ENCODE measurements at regions not wholly inside any gene's neighbourhood (a gene's known extent, or its start where the extent isn't known, plus 50 kb on each side); places are given as distances from the start of the nearest gene placed in this dataset.

DNA sequence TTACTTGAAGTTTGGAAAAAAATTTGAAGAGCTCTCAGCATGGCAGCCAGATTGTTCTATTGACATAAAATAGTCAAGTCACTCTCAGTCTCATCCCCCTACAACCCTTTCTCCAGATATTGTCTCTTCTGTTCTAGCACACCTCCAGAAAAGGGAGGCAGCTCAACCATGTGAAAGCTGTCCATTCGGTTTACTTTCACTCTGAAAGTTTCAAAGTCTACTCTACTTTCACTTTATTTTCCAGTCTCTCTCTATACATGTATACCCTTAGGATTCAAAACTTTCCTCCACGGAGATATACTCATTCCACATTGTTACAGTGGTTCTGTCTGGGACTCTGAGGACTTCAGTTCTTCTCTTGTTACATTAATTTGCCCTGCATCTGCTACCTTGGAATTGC, 111.0 kb upstream of the STAC start:
- TF ChIP-seq, protein P1, sequence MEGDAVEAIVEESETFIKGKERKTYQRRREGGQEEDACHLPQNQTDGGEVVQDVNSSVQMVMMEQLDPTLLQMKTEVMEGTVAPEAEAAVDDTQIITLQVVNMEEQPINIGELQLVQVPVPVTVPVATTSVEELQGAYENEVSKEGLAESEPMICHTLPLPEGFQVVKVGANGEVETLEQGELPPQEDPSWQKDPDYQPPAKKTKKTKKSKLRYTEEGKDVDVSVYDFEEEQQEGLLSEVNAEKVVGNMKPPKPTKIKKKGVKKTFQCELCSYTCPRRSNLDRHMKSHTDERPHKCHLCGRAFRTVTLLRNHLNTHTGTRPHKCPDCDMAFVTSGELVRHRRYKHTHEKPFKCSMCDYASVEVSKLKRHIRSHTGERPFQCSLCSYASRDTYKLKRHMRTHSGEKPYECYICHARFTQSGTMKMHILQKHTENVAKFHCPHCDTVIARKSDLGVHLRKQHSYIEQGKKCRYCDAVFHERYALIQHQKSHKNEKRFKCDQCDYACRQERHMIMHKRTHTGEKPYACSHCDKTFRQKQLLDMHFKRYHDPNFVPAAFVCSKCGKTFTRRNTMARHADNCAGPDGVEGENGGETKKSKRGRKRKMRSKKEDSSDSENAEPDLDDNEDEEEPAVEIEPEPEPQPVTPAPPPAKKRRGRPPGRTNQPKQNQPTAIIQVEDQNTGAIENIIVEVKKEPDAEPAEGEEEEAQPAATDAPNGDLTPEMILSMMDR (conservative IDR thresholded peaks at IDR 0.05; ENCODE audit: low read depth, low read length) = no peak
- DNase-seq (ENCODE audit: low read depth) = no peak
- no peak overlapping the region for H3K4me3 ChIP-seq (ENCODE audit: low read depth, low read length)

DNA sequence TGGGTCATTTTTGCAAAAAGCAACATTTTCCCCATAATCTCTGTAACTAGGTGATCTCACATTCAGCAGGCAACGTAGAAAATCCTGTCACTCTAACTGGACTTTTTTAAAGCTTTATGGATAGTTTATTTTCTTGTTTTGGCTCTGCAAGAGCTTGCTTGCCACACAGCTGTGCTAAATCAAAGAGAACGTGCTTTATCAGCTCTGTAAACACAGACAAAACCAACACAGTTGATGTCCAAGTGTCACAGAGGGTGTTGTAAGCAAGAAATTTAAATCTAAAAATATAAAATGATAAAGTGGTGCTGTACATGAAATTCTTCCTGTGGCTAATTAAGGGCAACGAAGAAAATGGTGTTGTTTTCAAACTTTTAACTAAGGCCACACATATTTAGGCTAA, 97.5 kb upstream of the STAC start:
- TF ChIP-seq, protein P1 (conservative IDR thresholded peaks at IDR 0.05; ENCODE audit: low read depth, low read length) = no peak
- DNase-seq (ENCODE audit: low read depth) = no peak
- H3K4me3 ChIP-seq (ENCODE audit: low read depth, low read length) = no peak overlapping the region

GRCh38 chr3:36295296-36295695, 85.0 kb upstream of the STAC start:
- no peak overlapping the region for H3K4me3 ChIP-seq (ENCODE audit: low read depth, low read length)
- no peak for DNase-seq (ENCODE audit: low read depth)
- TF ChIP-seq, protein P1 (conservative IDR thresholded peaks at IDR 0.05; ENCODE audit: low read depth, low read length) = no peak

GRCh38 chr3:36297195-36297594, 83.1 kb upstream of the STAC start:
- DNase-seq (ENCODE audit: low read depth) = no peak
- TF ChIP-seq, protein P1 (conservative IDR thresholded peaks at IDR 0.05; ENCODE audit: low read depth, low read length) = no peak
- no peak overlapping the region for H3K4me3 ChIP-seq (ENCODE audit: low read depth, low read length)

GRCh38 chr3:36298188-36298587, 82.1 kb upstream of the STAC start:
- TF ChIP-seq, protein P1 (conservative IDR thresholded peaks at IDR 0.05; ENCODE audit: low read depth, low read length) = no peak
- H3K4me3 ChIP-seq (ENCODE audit: low read depth, low read length) = no peak overlapping the region
- no peak for DNase-seq (ENCODE audit: low read depth)

DNA sequence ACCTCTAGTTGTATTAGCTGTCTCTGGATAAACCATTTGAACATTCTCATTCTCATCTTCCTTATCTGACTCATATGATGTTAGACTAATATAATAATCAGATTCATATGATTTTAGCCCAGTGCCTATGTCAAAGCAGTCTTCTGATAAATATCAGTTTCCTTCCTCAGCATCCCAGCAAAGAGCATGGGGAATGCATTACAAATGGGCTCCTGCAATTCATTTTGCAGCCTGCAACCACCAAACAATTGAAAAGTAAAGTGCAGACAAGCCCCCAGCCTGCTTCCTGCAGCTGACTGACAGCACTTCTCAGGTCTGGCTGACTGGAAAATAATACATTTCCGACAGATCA, 78.2 kb upstream of the STAC start:
- DNase-seq (ENCODE audit: low read depth) = no peak
- H3K4me3 ChIP-seq (ENCODE audit: low read depth, low read length) = no peak overlapping the region
- TF ChIP-seq, protein P1 (conservative IDR thresholded peaks at IDR 0.05; ENCODE audit: low read depth, low read length) = no peak

DNA sequence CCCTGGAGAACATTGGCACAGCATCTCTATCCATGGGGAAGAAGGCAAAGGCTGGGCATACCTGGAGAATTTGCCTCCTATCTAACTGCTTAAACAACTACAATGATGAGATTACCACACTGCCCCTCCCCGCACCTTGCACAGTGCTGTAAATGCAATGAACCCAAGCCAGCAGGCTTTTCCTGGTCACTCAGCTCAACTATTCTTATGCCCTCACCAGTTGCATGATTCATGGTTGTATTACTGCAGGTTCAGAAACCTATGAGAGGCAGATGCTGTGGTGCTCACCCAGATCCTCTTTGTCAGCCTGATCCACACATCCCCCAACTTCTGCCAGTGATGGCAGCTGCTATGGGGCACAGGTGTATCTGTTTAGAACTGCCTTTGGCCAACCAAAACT, 77.7 kb upstream of the STAC start:
- TF ChIP-seq, protein P1 (conservative IDR thresholded peaks at IDR 0.05; ENCODE audit: low read depth, low read length) = no peak
- no peak overlapping the region for H3K4me3 ChIP-seq (ENCODE audit: low read depth, low read length)
- DNase-seq (ENCODE audit: low read depth) = no peak

Data from choroid plexus epithelial cell (primary cell).